GM12873 (cell line): ENCODE measurements at regions not wholly inside any gene's neighbourhood (a gene's known extent, or its start where the extent isn't known, plus 50 kb on each side); places are given as distances from the start of the nearest gene placed in this dataset.

Source experiments
- TF ChIP-seq, protein P1 (sequence below): IDR thresholded peaks from 2 replicates; pipeline ENCODE4 v1.5.1; 2012; ENCODE audit warnings: low read depth, mild to moderate bottlenecking, moderate library complexity, low read length, control low read depth; ENCODE audit not compliant: insufficient read depth; ENCODE audit errors: missing control alignments

DNA sequence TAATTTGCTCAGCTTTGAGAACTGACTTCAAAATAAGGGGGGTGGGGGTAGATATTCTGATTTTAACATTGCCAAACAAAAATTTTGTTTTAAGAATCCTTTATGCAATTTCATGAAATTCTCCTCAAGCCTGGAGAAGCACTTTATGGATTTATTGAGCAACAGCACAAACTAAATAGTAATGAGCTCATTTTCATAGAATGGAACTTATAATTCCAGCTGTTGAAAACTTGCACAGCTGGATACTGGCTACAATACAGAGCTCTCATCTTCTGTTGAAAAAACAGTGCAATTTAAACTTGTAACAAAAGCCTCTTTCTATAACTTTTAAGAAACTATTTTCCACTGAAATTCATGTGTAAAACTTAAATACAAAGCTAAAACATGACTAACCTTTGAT is 137.6 kb upstream of the FN1 start:
- TF ChIP-seq, protein P1, sequence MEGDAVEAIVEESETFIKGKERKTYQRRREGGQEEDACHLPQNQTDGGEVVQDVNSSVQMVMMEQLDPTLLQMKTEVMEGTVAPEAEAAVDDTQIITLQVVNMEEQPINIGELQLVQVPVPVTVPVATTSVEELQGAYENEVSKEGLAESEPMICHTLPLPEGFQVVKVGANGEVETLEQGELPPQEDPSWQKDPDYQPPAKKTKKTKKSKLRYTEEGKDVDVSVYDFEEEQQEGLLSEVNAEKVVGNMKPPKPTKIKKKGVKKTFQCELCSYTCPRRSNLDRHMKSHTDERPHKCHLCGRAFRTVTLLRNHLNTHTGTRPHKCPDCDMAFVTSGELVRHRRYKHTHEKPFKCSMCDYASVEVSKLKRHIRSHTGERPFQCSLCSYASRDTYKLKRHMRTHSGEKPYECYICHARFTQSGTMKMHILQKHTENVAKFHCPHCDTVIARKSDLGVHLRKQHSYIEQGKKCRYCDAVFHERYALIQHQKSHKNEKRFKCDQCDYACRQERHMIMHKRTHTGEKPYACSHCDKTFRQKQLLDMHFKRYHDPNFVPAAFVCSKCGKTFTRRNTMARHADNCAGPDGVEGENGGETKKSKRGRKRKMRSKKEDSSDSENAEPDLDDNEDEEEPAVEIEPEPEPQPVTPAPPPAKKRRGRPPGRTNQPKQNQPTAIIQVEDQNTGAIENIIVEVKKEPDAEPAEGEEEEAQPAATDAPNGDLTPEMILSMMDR = no peak

DNA sequence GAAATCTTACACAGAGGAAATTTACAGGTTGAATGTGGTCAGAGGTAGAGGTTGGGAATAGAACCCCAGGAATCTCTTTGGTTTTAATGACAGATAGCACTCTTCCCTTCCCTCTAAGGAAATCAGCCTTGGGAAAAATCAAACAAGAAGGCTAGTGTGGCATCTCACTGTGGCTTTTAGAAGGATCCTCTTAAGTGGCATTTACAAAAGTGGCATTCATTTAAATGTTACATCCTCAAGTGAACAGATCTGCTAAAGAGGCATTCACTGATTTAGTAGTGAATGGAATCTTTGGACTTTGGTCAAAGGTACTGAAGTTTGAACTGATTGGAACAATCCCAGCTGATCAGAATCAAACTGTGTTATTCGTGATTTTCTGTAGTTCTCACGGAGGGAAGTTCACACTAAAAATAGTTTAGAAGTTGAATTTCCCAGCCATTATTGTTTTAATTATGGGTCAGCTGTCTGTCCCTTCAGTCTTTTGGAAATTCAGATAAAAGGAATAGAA is 136.5 kb upstream of the FN1 start:
- TF ChIP-seq, protein P1 = no peak

DNA sequence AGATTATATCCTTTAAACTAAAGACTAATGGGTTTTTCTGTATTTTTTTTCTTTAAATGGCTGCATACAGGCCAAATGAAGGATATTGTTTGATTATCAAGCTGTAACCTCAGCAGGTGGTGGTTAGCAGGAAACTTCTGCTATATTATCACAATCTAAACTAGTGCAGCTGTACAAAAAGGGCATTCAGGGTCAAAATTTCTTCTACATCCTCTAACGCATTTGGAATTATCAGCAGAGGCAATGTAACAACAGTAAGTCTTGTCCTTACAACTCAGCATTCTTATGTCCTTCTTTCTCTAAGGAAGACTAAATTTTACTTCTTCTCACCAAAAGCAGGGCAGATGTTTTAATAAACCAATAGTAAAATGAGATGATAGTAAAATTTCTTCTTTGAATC is 135.8 kb upstream of the FN1 start:
- TF ChIP-seq, protein P1 = no peak

DNA sequence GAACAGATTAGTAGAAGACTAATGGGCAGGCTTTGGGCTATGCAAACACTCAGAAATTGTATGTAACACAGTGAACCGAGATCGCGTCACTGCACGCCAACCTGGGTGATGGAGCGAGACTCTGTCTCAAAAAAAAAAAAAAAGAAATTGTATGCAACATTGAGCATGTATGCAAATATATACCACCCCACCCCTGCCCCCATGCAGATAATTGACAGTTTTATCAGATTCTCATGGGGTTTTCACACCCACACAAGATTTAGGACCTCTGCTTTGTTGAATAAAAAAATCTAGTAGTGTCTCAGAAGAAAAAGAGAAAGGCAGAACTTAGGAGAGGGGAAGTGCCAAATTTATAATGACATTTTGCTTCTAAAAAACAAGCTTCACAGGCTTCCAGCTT is 131.6 kb upstream of the FN1 start:
- TF ChIP-seq, protein P1 = no peak

DNA sequence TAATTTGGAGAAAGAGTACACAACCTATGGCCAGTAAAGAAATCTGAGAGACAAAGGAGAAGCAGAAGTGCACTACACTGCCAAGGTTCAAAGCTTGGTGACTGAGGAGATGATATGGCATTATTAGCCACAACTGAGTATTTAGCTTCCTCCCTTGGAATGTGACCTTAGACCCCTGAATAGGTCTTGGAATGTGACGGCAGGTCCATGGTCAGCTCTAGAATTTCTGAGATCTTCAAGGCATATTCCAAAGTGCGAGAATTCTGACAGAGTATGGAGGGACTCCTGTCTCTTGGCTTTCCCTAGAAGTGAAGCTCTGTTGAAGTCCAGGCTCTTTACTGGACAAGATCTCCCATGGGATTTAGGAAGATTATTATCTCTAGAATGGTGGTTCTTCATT is 130.0 kb upstream of the FN1 start:
- TF ChIP-seq, protein P1 = no peak

DNA sequence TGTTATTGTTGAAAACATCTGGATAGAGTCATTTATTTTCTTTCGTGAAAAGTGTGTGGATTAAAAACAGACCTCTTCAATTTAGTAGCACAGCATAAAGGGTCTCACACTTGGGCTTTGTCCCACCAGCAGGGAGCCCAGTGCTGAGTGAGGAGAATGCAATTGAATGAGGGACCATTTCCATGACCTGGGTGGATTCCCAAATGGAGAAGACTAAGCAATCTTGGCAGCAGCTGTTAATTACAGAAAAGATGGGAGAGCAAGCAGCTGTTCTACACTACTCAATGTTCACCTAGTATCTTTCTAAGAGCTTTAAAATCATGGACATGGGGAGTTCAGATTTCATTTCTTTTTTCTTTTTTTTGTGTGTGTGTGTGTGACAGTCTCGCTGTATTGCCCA is 121.8 kb upstream of the FN1 start:
- TF ChIP-seq, protein P1 = no peak

DNA sequence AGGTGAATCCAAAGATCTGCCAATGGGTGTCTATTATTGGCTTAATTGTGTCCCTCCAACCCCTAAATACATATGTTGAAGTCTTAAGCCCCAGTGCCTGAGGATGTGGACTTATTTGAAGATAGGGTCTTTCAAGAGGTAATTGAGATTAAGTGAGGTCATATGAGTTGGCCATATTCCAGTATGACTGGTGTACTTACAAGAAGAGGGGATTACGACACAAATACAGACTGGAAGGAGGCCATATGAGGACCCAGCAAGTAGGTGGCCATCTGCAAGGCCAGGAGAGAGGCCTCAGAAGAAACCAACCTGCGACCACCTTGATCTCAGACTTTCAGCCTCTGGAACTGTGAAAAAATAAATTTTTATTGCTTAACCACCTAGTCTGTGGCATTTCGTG is 121.1 kb upstream of the FN1 start:
- TF ChIP-seq, protein P1 = no peak
